DOHH2 (cell line): ENCODE measurements at regions not wholly inside any gene's neighbourhood (a gene's known extent, or its start where the extent isn't known, plus 50 kb on each side); places are given as distances from the start of the nearest gene placed in this dataset.

Experiments used
- H3F3A ChIP-seq: fragments of 200-600 bp; sonication (generic), shearing (Covaris generic); 2 replicates; pipeline ENCODE4 v1.6.0; 2016; ENCODE audit warnings: antibody characterized with exemption, mild to moderate bottlenecking; ENCODE audit not compliant: control insufficient read depth, insufficient read depth
- H3K27ac ChIP-seq: fragments of 200-600 bp; sonication (generic); 2 replicates; pipeline ENCODE4 v1.5.1; 2014; ENCODE audit warnings: low read depth, mild to moderate bottlenecking, low read length, moderate library complexity
- H3K27me3 ChIP-seq: fragments of 200-600 bp; sonication (generic); 2 replicates; pipeline ENCODE4 v1.6.1; 2014; ENCODE audit warnings: mild to moderate bottlenecking, low read length, mixed read lengths; ENCODE audit not compliant: control insufficient read depth
- H3K36me3 ChIP-seq: fragments of 200-600 bp; sonication (generic); 2 replicates; pipeline ENCODE4 v1.6.1; 2014; ENCODE audit warnings: mild to moderate bottlenecking, low read length, moderate library complexity, mixed read lengths; ENCODE audit not compliant: control insufficient read depth
- H3K4me1 ChIP-seq: fragments of 200-600 bp; sonication (generic); 2 replicates; pipeline ENCODE4 v1.6.1; 2014; ENCODE audit warnings: mild to moderate bottlenecking, low read length, mixed read lengths; ENCODE audit not compliant: control insufficient read depth
- H3K4me2 ChIP-seq: fragments of 200-600 bp; sonication (generic); 2 replicates; pipeline ENCODE4 v1.6.0; 2014; ENCODE audit warnings: mild to moderate bottlenecking, low read length, moderate library complexity
- H3K4me3 ChIP-seq: fragments of 200-600 bp; sonication (generic); 2 replicates; pipeline ENCODE4 v1.5.1; 2014; ENCODE audit warnings: mild to moderate bottlenecking, low read length, mixed read lengths
- H3K79me2 ChIP-seq: fragments of 200-600 bp; sonication (generic); 2 replicates; pipeline ENCODE4 v1.6.1; 2014; ENCODE audit warnings: mild to moderate bottlenecking, low read length, mixed read lengths; ENCODE audit not compliant: control insufficient read depth
- H3K9me2 ChIP-seq: fragments of 200-600 bp; sonication (generic); replicated peaks from 2 replicates; pipeline ENCODE4 v1.6.1; 2014; ENCODE audit warnings: mild to moderate bottlenecking, low read length, mixed read lengths; ENCODE audit not compliant: control insufficient read depth
- H3K9me3 ChIP-seq: fragments of 200-600 bp; sonication (generic); 2 replicates; pipeline ENCODE4 v1.6.1; 2014; ENCODE audit warnings: antibody characterized with exemption, low read length, mixed read lengths; ENCODE audit not compliant: control insufficient read depth, insufficient read depth
- H4K20me1 ChIP-seq: fragments of 200-600 bp; sonication (generic); 2 replicates; pipeline ENCODE4 v1.6.0; 2014; ENCODE audit warnings: low read depth, mild to moderate bottlenecking, antibody characterized with exemption, low read length, moderate library complexity; ENCODE audit not compliant: control insufficient read depth, insufficient read depth
- EZH2phosphoT487 ChIP-seq: fragments of 200-600 bp; sonication (generic); IDR thresholded peaks from 2 replicates; pipeline ENCODE4 v1.6.1; 2017; ENCODE audit warnings: borderline replicate concordance, mild to moderate bottlenecking, antibody characterized with exemption, low read length, moderate library complexity, mixed read lengths
- TF ChIP-seq, protein P1 (sequence below): fragments of 200-600 bp; sonication (generic); IDR thresholded peaks from one replicate; pipeline ENCODE4 v1.5.1; 2014; ENCODE audit warnings: antibody characterized with exemption, mild to moderate bottlenecking, low read depth, low read length; ENCODE audit not compliant: poor library complexity, severe bottlenecking

GRCh38 chr18:55079067-55079466 lies 119.8 kb upstream of the CCDC68 start:
- no peak overlapping the region for H3K27ac ChIP-seq
- H3K36me3 ChIP-seq: no peaks in the 10 kb centered on the region
- H4K20me1 ChIP-seq: no peaks in the 10 kb centered on the region
- H3F3A ChIP-seq: no peaks in the 10 kb centered on the region
- H3K4me1 ChIP-seq: no peaks in the 10 kb centered on the region
- H3K4me2 ChIP-seq: no peak overlapping the region
- H3K4me3 ChIP-seq: no peak overlapping the region
- TF ChIP-seq EZH2phosphoT487: no peak
- TF ChIP-seq, protein P1, sequence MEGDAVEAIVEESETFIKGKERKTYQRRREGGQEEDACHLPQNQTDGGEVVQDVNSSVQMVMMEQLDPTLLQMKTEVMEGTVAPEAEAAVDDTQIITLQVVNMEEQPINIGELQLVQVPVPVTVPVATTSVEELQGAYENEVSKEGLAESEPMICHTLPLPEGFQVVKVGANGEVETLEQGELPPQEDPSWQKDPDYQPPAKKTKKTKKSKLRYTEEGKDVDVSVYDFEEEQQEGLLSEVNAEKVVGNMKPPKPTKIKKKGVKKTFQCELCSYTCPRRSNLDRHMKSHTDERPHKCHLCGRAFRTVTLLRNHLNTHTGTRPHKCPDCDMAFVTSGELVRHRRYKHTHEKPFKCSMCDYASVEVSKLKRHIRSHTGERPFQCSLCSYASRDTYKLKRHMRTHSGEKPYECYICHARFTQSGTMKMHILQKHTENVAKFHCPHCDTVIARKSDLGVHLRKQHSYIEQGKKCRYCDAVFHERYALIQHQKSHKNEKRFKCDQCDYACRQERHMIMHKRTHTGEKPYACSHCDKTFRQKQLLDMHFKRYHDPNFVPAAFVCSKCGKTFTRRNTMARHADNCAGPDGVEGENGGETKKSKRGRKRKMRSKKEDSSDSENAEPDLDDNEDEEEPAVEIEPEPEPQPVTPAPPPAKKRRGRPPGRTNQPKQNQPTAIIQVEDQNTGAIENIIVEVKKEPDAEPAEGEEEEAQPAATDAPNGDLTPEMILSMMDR: no peak
- H3K9me3 ChIP-seq: no peaks in the 10 kb centered on the region
- H3K9me2 ChIP-seq: no peaks in the 10 kb centered on the region
- H3K27me3 ChIP-seq: no peaks in the 10 kb centered on the region
- H3K79me2 ChIP-seq: no peaks in the 10 kb centered on the region

DNA sequence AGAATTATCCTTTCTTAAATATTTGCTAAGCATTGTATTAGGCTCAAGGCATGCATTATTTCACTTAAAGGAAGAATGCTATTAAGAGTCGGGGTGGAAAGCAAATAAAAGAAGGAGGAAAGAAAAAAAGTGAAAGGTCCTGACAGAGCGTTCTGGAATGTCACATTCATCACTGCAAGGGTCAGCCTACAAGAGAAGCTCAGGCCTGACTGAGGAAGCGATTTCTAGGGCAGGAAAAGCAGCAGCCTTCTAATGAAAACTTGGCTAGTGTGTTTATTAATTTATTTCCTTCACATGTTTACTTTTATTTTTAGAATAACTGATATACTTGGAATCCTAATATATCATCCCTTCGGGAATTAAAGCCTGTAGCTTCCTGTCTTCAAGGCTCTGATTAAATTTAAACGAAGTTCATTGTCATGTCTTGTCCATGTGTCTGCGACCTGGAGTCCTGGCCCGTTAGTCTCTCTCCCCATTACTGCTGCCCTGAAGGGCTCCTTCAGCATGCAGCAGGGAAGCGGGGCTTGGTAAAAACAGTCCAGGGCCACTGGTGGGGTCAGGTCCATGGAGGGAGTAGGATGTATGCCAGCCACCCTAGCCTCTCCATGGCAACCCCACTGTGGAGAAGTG lies 119.2 kb upstream of the CCDC68 start:
- Histone ChIP-seq H3K9me3 (no peaks in the 10 kb centered on the region), H3F3A (no peaks in the 10 kb centered on the region), H3K79me2 (no peaks in the 10 kb centered on the region), H3K9me2 (no peaks in the 10 kb centered on the region), H3K4me3 (no peak overlapping the region), H3K4me2 (no peak overlapping the region), H3K36me3 (no peaks in the 10 kb centered on the region), H4K20me1 (no peaks in the 10 kb centered on the region), H3K27ac (no peak overlapping the region), H3K27me3 (no peaks in the 10 kb centered on the region), H3K4me1 (no peaks in the 10 kb centered on the region)
- no peak for TF ChIP-seq EZH2phosphoT487
- TF ChIP-seq, protein P1: no peak

DNA sequence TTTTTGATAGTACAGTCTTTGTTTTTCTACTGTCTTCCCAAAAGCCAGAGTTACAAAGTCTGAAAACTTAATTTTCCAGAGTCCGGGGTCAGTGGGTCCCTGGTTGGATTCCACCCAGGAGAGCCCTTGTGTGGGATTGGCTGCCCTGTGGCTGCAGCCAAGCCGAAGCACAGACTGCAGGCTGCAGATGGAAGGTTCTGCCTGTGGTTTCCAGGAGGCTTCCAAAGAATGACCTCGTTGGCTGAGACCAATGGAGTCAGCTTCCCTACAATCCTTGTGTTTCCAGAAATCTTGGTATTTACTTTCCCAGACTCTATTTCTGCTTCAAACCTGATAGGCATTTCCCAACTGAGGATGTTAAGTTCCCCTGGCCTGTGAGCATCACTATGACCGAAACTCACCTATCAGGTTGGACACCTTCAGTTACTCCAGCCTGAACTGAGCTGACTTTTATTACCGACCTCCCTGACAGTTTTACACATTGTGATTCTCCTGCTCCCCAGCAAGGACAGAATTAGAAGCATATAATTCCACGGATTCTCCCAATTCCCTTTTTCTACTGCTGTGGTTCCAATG lies 117.5 kb upstream of the CCDC68 start:
- no peak for TF ChIP-seq EZH2phosphoT487
- TF ChIP-seq, protein P1: no peak
- Histone ChIP-seq H3F3A (no peaks in the 10 kb centered on the region), H3K9me2 (no peaks in the 10 kb centered on the region), H3K9me3 (no peaks in the 10 kb centered on the region), H3K27me3 (no peaks in the 10 kb centered on the region), H3K27ac (no peak overlapping the region), H3K79me2 (no peaks in the 10 kb centered on the region), H3K36me3 (no peaks in the 10 kb centered on the region), H4K20me1 (no peaks in the 10 kb centered on the region), H3K4me2 (no peak overlapping the region), H3K4me3 (no peak overlapping the region), H3K4me1 (no peaks in the 10 kb centered on the region)
